Ovary (tissue), 3 donors: ENCODE measurements at regions not wholly inside any gene's neighbourhood (a gene's known extent, or its start where the extent isn't known, plus 50 kb on each side); places are given as distances from the start of the nearest gene placed in this dataset.

ENCODE experiments used
- EP300 ChIP-seq: sonication (generic); formaldehyde crosslinking; IDR thresholded peaks from one replicate; pipeline ENCODE4 v1.6.1; 2017; ENCODE audit warnings: antibody characterized with exemption
- TF ChIP-seq, protein P1 (sequence below), 3 donors: fragments of 450-650 bp in 2 of 3; fragments of 200-600 bp in 1 of 3; IDR thresholded peaks; one replicate each; pipeline versions ENCODE4 v1.5.1 to v1.8.0; 2016 to 2022; ENCODE audit warnings: antibody characterized with exemption in 3 of 3, mild to moderate bottlenecking in 1 of 3
- donor health status: DM: no; HTN: no; CAD: no.

DNA sequence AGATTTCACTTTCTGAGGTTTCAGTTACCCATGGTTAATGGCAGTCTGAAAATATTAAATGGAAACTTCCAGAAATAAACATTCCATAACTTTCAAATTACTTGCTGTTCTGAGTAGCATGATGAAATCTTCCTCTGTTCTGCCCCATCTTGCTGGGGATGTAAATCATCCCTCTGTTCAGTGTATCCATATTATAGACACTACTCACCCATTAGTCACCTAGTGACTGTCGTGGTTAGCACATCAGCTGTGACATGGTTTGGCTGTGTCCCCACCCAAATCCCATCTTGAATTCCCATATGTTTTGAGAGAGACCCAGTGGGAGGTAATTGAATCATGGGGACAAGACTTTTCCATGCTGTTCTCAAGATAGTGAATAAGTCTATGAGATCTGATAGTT lies 125.5 kb upstream of the GIMD1 start:
- TF ChIP-seq EP300, result no peak
- TF ChIP-seq, protein P1, sequence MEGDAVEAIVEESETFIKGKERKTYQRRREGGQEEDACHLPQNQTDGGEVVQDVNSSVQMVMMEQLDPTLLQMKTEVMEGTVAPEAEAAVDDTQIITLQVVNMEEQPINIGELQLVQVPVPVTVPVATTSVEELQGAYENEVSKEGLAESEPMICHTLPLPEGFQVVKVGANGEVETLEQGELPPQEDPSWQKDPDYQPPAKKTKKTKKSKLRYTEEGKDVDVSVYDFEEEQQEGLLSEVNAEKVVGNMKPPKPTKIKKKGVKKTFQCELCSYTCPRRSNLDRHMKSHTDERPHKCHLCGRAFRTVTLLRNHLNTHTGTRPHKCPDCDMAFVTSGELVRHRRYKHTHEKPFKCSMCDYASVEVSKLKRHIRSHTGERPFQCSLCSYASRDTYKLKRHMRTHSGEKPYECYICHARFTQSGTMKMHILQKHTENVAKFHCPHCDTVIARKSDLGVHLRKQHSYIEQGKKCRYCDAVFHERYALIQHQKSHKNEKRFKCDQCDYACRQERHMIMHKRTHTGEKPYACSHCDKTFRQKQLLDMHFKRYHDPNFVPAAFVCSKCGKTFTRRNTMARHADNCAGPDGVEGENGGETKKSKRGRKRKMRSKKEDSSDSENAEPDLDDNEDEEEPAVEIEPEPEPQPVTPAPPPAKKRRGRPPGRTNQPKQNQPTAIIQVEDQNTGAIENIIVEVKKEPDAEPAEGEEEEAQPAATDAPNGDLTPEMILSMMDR (IDR thresholded peaks at IDR 0.05), result no peak
